Natural killer cell (primary cell): ENCODE measurements at regions not wholly inside any gene's neighbourhood (a gene's known extent, or its start where the extent isn't known, plus 50 kb on each side); places are given as distances from the start of the nearest gene placed in this dataset.

Experiments
- ATAC-seq, 3 donors: fragments of 150-1000 bp in 2 of 3; fragments of 200-7000 bp in 1 of 3; cut with Tn5 transposase; 1 replicate in 1 of 3; 2 replicates in 2 of 3; pipeline ENCODE4 v1.10.0; 2021; ENCODE audit warnings: mild to moderate bottlenecking in 2 of 3, moderate library complexity in 2 of 3
- DNase-seq, 2 donors: peaks; one replicate each; pipeline versions ENCODE4 v3.0.0 to v3.0.0-alpha.2; 2013 to 2021; ENCODE audit warnings: mixed read lengths in 1 of 2
- H3K27ac ChIP-seq: one replicate; pipeline ENCODE4 v1.5.1; 2013; ENCODE audit warnings: mild to moderate bottlenecking, low read length
- H3K27me3 ChIP-seq: one replicate; pipeline ENCODE4 v1.6.1; 2013; ENCODE audit warnings: low read length; ENCODE audit not compliant: control insufficient read depth, insufficient read depth
- H3K36me3 ChIP-seq: one replicate; pipeline ENCODE4 v1.6.1; 2013; ENCODE audit warnings: low read length; ENCODE audit not compliant: control insufficient read depth, insufficient read depth
- H3K4me1 ChIP-seq: one replicate; pipeline ENCODE4 v1.6.1; 2013; ENCODE audit warnings: low read length; ENCODE audit not compliant: control insufficient read depth, insufficient read depth
- H3K4me3 ChIP-seq: one replicate; pipeline ENCODE4 v1.5.1; 2013; ENCODE audit warnings: low read length
- H3K9me3 ChIP-seq: one replicate; pipeline ENCODE4 v1.6.1; 2013; ENCODE audit warnings: low read length; ENCODE audit not compliant: control insufficient read depth, insufficient read depth
- H3K27ac Mint-ChIP-seq, 2 donors: one replicate each; pipeline ENCODE4 v1.8.0; 2022; ENCODE audit warnings: mild to moderate bottlenecking in 2 of 2, mixed read lengths in 2 of 2, moderate library complexity in 1 of 2
- H3K27me3 Mint-ChIP-seq, 2 donors: one replicate each; pipeline ENCODE4 v1.8.0; 2022; ENCODE audit warnings: low read depth in 2 of 2, mixed read lengths in 2 of 2
- H3K36me3 Mint-ChIP-seq: one replicate; pipeline ENCODE4 v1.8.0; 2022; ENCODE audit warnings: mixed read lengths
- H3K4me1 Mint-ChIP-seq, 2 donors: one replicate each; pipeline ENCODE4 v1.8.0; 2022; ENCODE audit warnings: mixed read lengths in 2 of 2
- H3K4me3 Mint-ChIP-seq: one replicate; pipeline ENCODE4 v1.8.0; 2022; ENCODE audit warnings: mild to moderate bottlenecking, moderate library complexity, mixed read lengths
- H3K9me3 Mint-ChIP-seq, 2 donors: one replicate each; pipeline ENCODE4 v1.8.0; 2022; ENCODE audit warnings: mixed read lengths in 2 of 2
- CTCF ChIP-seq: fragments of 200-600 bp; IDR thresholded peaks from one replicate; pipeline ENCODE4 v1.8.0; 2022; ENCODE audit warnings: antibody characterized with exemption
- WGBS: methylation state at CpG from one replicate; pipeline ENCODE4 v1.1.7; 2013; ENCODE audit warnings: missing lambda C conversion rate; ENCODE audit not compliant: insufficient coverage; 5-methylcytosine and 5-hydroxymethylcytosine counted together
- intact Hi-C: fragments of 100-400 bp; cut with micrococcal nuclease; formaldehyde crosslinking; loops from one replicate; pipeline ENCODE4 v1.14.2; 2022

- no peaks in the 10 kb centered on the region for H3K4me1 ChIP-seq
Measured at GRCh38 chr5:17992291-17992690, 358.0 kb downstream of the TAF11L14 start.

GRCh38 chr5:17995997-17996396 lies 361.7 kb downstream of the TAF11L14 start:
- intact Hi-C loops = no loop called here

More at GRCh38 chr5:17992291-17992690, 358.0 kb downstream of the TAF11L14 start:
- no peaks in the 10 kb centered on the region for H3K36me3 ChIP-seq
- no peak overlapping the region for H3K4me3 Mint-ChIP-seq
- no peaks in the 10 kb centered on the region for H3K4me1 Mint-ChIP-seq
- peaks cover 2% of the 10 kb centered on the region for H3K9me3 ChIP-seq
- H3K27me3 ChIP-seq = no peaks in the 10 kb centered on the region
- peaks cover 2 to 8% of the 10 kb centered on the region in 2 donors for H3K9me3 Mint-ChIP-seq
- no peak for ATAC-seq
- WGBS = 71% methylated on average over 2 of the region's 2 CpGs
- DNase-seq = no peak
- H3K27ac ChIP-seq = no peak overlapping the region
- no peak overlapping the region for H3K4me3 ChIP-seq
- H3K27ac Mint-ChIP-seq = no peak overlapping the region
- intact Hi-C loops = no loop called here
- H3K36me3 Mint-ChIP-seq = no peaks in the 10 kb centered on the region
- H3K27me3 Mint-ChIP-seq = no peaks in the 10 kb centered on the region
- no peak for TF ChIP-seq CTCF

GRCh38 chr5:17999858-18000257 lies 365.6 kb downstream of the TAF11L14 start:
- Histone ChIP-seq H3K27me3 (no peaks in the 10 kb centered on the region), H3K9me3 (no peaks in the 10 kb centered on the region), H3K36me3 (no peaks in the 10 kb centered on the region), H3K4me1 (no peaks in the 10 kb centered on the region), H3K27ac (no peak overlapping the region), H3K4me3 (no peak overlapping the region)
- 29% methylated on average over 1 of the region's 2 CpGs for WGBS
- DNase-seq (no peak), ATAC-seq (no peak)
- H3K27ac Mint-ChIP-seq = no peak overlapping the region
- H3K27me3 Mint-ChIP-seq = no peaks in the 10 kb centered on the region
- H3K9me3 Mint-ChIP-seq = peaks cover 8 to 20% of the 10 kb centered on the region in 2 donors
- no peak for TF ChIP-seq CTCF
- intact Hi-C loops = no loop called here
- H3K4me3 Mint-ChIP-seq = no peak overlapping the region
- no peaks in the 10 kb centered on the region for H3K36me3 Mint-ChIP-seq
- no peaks in the 10 kb centered on the region for H3K4me1 Mint-ChIP-seq

More at GRCh38 chr5:17995997-17996396, 361.7 kb downstream of the TAF11L14 start:
- Mint-ChIP-seq H3K27me3 (no peaks in the 10 kb centered on the region), H3K4me1 (no peaks in the 10 kb centered on the region), H3K4me3 (no peak overlapping the region), H3K36me3 (no peaks in the 10 kb centered on the region), H3K27ac (no peak overlapping the region), H3K9me3 (peaks cover 3 to 16% of the 10 kb centered on the region in 2 donors)
- Histone ChIP-seq H3K27ac (no peak overlapping the region), H3K9me3 (no peaks in the 10 kb centered on the region), H3K27me3 (no peaks in the 10 kb centered on the region), H3K4me1 (no peaks in the 10 kb centered on the region), H3K4me3 (no peak overlapping the region), H3K36me3 (no peaks in the 10 kb centered on the region)
- DNase-seq (no peak), ATAC-seq (no peak)
- TF ChIP-seq CTCF = no peak
- 67% methylated on average over 1 of the region's 3 CpGs for WGBS

GRCh38 chr5:18000744-18001143 lies 366.5 kb downstream of the TAF11L14 start:
- 2% methylated on average over 4 of the region's 4 CpGs for WGBS
- no peak overlapping the region for H3K4me3 ChIP-seq
- TF ChIP-seq CTCF = no peak

More at GRCh38 chr5:18000744-18001143, 366.5 kb downstream of the TAF11L14 start:
- intact Hi-C loops = no loop called here
- Histone ChIP-seq H3K36me3 (no peaks in the 10 kb centered on the region), H3K9me3 (no peaks in the 10 kb centered on the region), H3K27me3 (no peaks in the 10 kb centered on the region), H3K4me1 (no peaks in the 10 kb centered on the region), H3K27ac (no peak overlapping the region)
- Mint-ChIP-seq H3K36me3 (no peaks in the 10 kb centered on the region), H3K9me3 (peaks cover 10 to 23% of the 10 kb centered on the region in 2 donors), H3K4me1 (no peaks in the 10 kb centered on the region), H3K4me3 (no peak overlapping the region), H3K27ac (no peak overlapping the region), H3K27me3 (no peaks in the 10 kb centered on the region)
- ATAC-seq = no peak
- DNase-seq = no peak
